Heart left ventricle (tissue), 16 donors: ENCODE measurements at regions not wholly inside any gene's neighbourhood (a gene's known extent, or its start where the extent isn't known, plus 50 kb on each side); places are given as distances from the start of the nearest gene placed in this dataset.

Source experiments
- ATAC-seq, 4 donors: fragments of 200-7000 bp; cut with Tn5 transposase; one replicate each; pipeline ENCODE4 v1.9.1; 2020 to 2022; ENCODE audit warnings: moderate library complexity in 4 of 4, mild to moderate bottlenecking in 3 of 4, moderate number of reproducible peaks in 1 of 4
- DNase-seq, 5 donors: peaks; one replicate each; pipeline ENCODE4 v3.0.0-alpha.2; 2020
- H3K27ac ChIP-seq, 12 donors: fragments of 200-600 bp; sonication (generic) in 4 of 12; one replicate each; pipeline versions ENCODE4 v1.5.0 to v1.8.0; 2016 to 2022; ENCODE audit warnings: mild to moderate bottlenecking in 2 of 12
- H3K27me3 ChIP-seq, 9 donors: fragments of 200-600 bp; sonication (generic) in 2 of 9; one replicate each; pipeline versions ENCODE4 v1.5.1 to v1.8.0; 2016 to 2022; ENCODE audit warnings: mild to moderate bottlenecking in 3 of 9
- H3K36me3 ChIP-seq, 9 donors: fragments of 200-600 bp; sonication (generic) in 2 of 9; one replicate each; pipeline versions ENCODE4 v1.5.0 to v1.8.0; 2018 to 2022; ENCODE audit warnings: mild to moderate bottlenecking in 2 of 9
- H3K4me1 ChIP-seq, 12 donors: fragments of 200-600 bp; sonication (generic) in 4 of 12; one replicate each; pipeline versions ENCODE4 v1.5.0 to v1.8.0; 2016 to 2022; ENCODE audit warnings: mild to moderate bottlenecking in 3 of 12
- H3K4me3 ChIP-seq, 12 donors: fragments of 200-600 bp; sonication (generic) in 4 of 12; one replicate each; pipeline versions ENCODE4 v1.5.0 to v1.8.0; 2017 to 2022; ENCODE audit warnings: mild to moderate bottlenecking in 9 of 12, moderate library complexity in 4 of 12
- H3K9me3 ChIP-seq, 12 donors: fragments of 200-600 bp; sonication (generic) in 4 of 12; one replicate each; pipeline versions ENCODE4 v1.5.0 to v1.8.0; 2016 to 2022; ENCODE audit warnings: mild to moderate bottlenecking in 1 of 12
- POLR2A ChIP-seq, 2 donors: fragments of 450-650 bp; IDR thresholded peaks; one replicate each; pipeline ENCODE4 v1.6.1; 2017; ENCODE audit warnings: antibody characterized with exemption in 2 of 2, mild to moderate bottlenecking in 2 of 2, moderate library complexity in 2 of 2
- WGBS, 4 donors: extraction: QIAGEN DNeasy Blood & Tissue Kit in 2 of 4; methylation state at CpG; one replicate each; pipeline versions ENCODE4 v1.1.5 to v1.1.7; 2013 to 2018; 5-methylcytosine and 5-hydroxymethylcytosine counted together
- intact Hi-C, 10 donors: fragments of 100-400 bp; cut with DNase I; formaldehyde crosslinking; loops; one replicate each; pipeline versions ENCODE4 v1.11.1 to v1.14.2; 2022
- TF ChIP-seq, protein P1 (sequence below), 12 donors: fragments of 200-600 bp; sonication (generic) in 4 of 12; IDR thresholded peaks; one replicate each; pipeline versions ENCODE4 v1.5.0 to v1.8.0; 2018 to 2022; ENCODE audit warnings: antibody characterized with exemption in 12 of 12, mild to moderate bottlenecking in 5 of 12
- donor health status: ischemic (EF 13 %, LVEDD 7.1; RV severe dilation, severe dysfunction).
- donor health status: healthy with polysubstance abuse.
- donor health status: DM: no; HTN: yes; CAD: no.
- donor health status: DM: no; HTN: no; CAD: no.
- donor health status: ischemic (EF 25% LVEDD 6.9; RV normal size, moderate dysfunction).
- donor health status: ischemic (EF 25% LVEDD 5.7; RV mildly dilated, moderate dysfunction).
- donor health status: healthy.
- donor health status: DM: yes; HTN: yes; CAD: no.
- donor health status: ischemic (EF 35%, LVEDD 5.7; RV mildly dilated, moderate dysfunction).
- donor health status: nonischemic (EF 11% LVEDD 7.7; RV severe dilation, severe dysfunction).
- donor health status: DM: yes; HTN: yes; CAD: no.
- donor health status: PGD.
- donor health status: ischemic (EF 29% LVEDD 5.4; RV normal size, mild dysfunction).
- donor health status: nonischemic (EF 23%, LVEDD 6.1; RV moderate dilation, normal function).

DNA sequence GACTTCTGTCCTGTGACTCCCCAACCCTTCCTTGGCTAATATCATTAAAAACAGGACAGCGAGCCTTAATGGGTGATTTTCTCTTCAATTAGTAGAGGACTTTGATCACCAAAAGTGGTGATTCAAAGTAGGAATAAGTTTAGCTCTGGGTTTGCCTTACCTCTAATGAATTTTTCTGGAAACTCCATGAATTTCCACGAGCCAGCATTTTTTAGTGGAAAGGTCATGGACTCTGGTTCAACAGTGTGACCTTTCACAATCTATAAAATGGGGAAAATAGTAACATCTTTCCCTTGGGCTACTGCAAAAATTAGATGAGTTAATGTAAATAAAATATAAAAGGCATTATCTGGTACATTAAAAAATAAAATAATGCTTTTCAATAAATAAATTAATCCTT, 417.8 kb upstream of the NR2F2 start:
- DNase-seq (no peak), ATAC-seq (no peak)
- Histone ChIP-seq H3K4me3 (no peak overlapping the region), H3K4me1 (no peaks in the 10 kb centered on the region), H3K27ac (no peak overlapping the region), H3K36me3 (no peaks in the 10 kb centered on the region), H3K9me3 (no peaks in the 10 kb centered on the region), H3K27me3 (no peaks in the 10 kb centered on the region)
- 86 to 94% (median 89%) methylated on average over 2 of the region's 2 CpGs for WGBS, 4 donors
- intact Hi-C loops = no loop called here
- TF ChIP-seq, protein P1, sequence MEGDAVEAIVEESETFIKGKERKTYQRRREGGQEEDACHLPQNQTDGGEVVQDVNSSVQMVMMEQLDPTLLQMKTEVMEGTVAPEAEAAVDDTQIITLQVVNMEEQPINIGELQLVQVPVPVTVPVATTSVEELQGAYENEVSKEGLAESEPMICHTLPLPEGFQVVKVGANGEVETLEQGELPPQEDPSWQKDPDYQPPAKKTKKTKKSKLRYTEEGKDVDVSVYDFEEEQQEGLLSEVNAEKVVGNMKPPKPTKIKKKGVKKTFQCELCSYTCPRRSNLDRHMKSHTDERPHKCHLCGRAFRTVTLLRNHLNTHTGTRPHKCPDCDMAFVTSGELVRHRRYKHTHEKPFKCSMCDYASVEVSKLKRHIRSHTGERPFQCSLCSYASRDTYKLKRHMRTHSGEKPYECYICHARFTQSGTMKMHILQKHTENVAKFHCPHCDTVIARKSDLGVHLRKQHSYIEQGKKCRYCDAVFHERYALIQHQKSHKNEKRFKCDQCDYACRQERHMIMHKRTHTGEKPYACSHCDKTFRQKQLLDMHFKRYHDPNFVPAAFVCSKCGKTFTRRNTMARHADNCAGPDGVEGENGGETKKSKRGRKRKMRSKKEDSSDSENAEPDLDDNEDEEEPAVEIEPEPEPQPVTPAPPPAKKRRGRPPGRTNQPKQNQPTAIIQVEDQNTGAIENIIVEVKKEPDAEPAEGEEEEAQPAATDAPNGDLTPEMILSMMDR (IDR thresholded peaks at IDR 0.05) = no peak
- TF ChIP-seq POLR2A (IDR thresholded peaks at IDR 0.05) = no peak

DNA sequence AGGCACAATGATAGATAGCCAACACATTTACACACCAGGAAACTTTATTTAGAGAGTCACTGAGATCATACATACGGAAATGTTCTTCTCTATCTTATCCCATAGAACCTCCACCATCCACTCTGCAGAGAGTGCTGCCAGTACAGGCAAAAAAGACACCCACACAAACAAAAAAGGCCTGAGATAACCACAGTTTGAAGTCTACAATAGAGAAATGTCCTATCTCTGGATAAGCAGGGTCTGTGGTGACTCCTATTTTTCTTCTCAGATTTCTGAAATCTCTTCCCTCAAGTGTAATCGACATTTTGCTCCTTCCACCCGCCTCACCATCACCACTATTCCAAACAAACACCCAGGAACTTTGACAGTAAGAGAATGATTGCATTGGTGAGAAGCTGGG, 413.9 kb upstream of the NR2F2 start:
- DNase-seq (no peak), ATAC-seq (no peak)
- intact Hi-C loops = loop anchor here in 1 of 10 donors (5.0 kb wide), 1 partner anchor 1741 kb away; no protein-coding TSS in a partner anchor
- no peaks in the 10 kb centered on the region for H3K9me3 ChIP-seq
- H3K36me3 ChIP-seq = no peaks in the 10 kb centered on the region
- H3K4me1 ChIP-seq = no peaks in the 10 kb centered on the region
- H3K4me3 ChIP-seq = no peak overlapping the region
- H3K27me3 ChIP-seq = no peaks in the 10 kb centered on the region
- 64 to 73% (median 69%) methylated on average over 3 of the region's 3 CpGs for WGBS, 4 donors
- no peak for TF ChIP-seq POLR2A (IDR thresholded peaks at IDR 0.05)
- TF ChIP-seq, protein P1 (IDR thresholded peaks at IDR 0.05) = no peak
- no peak overlapping the region for H3K27ac ChIP-seq

GRCh38 chr15:95918525-95918924, 412.0 kb upstream of the NR2F2 start:
- Histone ChIP-seq H3K9me3 (no peaks in the 10 kb centered on the region), H3K36me3 (no peaks in the 10 kb centered on the region), H3K27ac (no peak overlapping the region), H3K27me3 (no peaks in the 10 kb centered on the region), H3K4me1 (no peaks in the 10 kb centered on the region), H3K4me3 (no peak overlapping the region)
- no peak for ATAC-seq
- WGBS, 4 donors = 93 to 100% (median 96%) methylated on average over 3 of the region's 3 CpGs
- DNase-seq = no peak
- intact Hi-C loops = loop anchor here in 1 of 10 donors (5.0 kb wide), 1 partner anchor 1739 kb away; no protein-coding TSS in a partner anchor
- TF ChIP-seq, protein P1 (IDR thresholded peaks at IDR 0.05) = no peak
- TF ChIP-seq POLR2A (IDR thresholded peaks at IDR 0.05) = no peak

DNA sequence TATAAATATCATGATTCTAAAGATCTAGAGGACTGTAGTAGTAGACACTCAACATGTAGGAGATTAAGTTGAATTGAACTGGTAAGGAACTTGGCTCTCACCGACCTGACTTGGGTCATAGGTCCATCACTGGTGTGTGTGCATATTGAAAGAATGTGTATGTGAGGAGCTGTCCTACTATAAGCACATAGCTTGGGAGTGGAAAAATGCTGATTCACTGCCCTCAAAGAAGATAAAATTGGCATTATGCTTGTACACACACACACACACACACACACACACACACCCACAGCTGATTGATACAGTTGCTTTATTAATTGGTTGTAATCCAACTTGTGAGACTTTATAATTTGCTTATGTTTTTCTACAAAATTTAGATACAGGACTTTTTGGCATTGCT, 411.0 kb upstream of the NR2F2 start:
- DNase-seq = no peak
- Histone ChIP-seq H3K27me3 (no peaks in the 10 kb centered on the region), H3K9me3 (no peaks in the 10 kb centered on the region), H3K4me3 (no peak overlapping the region), H3K4me1 (no peaks in the 10 kb centered on the region), H3K36me3 (no peaks in the 10 kb centered on the region), H3K27ac (no peak overlapping the region)
- no peak for TF ChIP-seq POLR2A (IDR thresholded peaks at IDR 0.05)
- TF ChIP-seq, protein P1 (IDR thresholded peaks at IDR 0.05) = no peak
- ATAC-seq = no peak
- intact Hi-C loops = loop anchor here in 1 of 10 donors (5.0 kb wide), 1 partner anchor 1738 kb away; no protein-coding TSS in a partner anchor
- 75 to 85% (median 80%) methylated on average over 1 of the region's 1 CpG for WGBS, 4 donors
